ENCODE measurements at regions not wholly inside any gene's neighbourhood (a gene's known extent, or its start where the extent isn't known, plus 50 kb on each side); places are given as distances from the start of the nearest gene placed in this dataset.

DNA sequence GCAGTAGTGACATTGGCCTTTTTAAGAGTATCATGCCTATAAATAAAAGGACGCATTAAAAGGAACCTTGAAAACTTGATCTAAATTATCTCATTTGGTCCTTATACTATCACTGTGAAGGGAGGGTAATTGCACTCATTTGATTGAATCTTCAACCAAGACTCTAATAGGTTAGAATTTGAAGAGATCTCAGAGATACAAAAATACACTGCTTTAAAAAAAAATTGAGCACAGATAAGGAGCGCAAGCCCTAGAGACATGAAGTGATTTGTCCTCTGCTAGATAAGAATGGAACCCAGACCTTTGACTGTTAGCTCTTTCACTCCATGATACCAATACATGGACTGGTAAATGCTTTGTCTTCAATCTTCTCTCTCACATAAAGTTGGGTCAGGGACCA, 58.2 kb upstream of the RXFP2 start:
- DNase-seq (ENCODE audit: low spot score in 2 of 2) (no peak), ATAC-seq (ENCODE audit: low read depth) (no peak)
- Mint-ChIP-seq H3K4me3 (no peak overlapping the region), H3K36me3 (no peaks in the 10 kb centered on the region), H3K4me1 (no peaks in the 10 kb centered on the region), H3K27me3 (no peaks in the 10 kb centered on the region), H3K9me3 (peaks cover 2% of the 10 kb centered on the region), H3K27ac (no peak overlapping the region)

DNA sequence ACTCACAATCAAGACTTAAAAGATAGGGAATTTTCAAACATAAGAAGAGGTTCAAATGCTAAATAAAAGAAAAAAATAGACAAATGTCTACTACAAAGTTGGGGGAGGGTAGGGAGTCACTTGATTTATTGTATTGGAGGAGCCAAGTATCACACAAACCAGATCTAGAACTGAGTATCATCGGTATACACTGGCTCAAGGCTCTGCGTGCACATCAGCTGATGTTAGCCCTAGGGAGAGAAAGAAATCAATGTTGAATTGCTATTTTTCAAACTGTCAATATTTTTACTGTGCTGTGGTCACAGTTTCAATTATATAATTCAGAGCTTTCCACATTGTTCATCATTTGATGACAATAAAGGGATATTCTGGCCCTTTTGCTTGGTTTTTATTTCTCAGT, 54.9 kb upstream of the RXFP2 start:
- ATAC-seq (ENCODE audit: low read depth), result no peak
- Mint-ChIP-seq H3K4me3 (no peak overlapping the region), H3K9me3 (peaks cover 2% of the 10 kb centered on the region), H3K27me3 (peaks cover under 1% of the 10 kb centered on the region), H3K36me3 (no peaks in the 10 kb centered on the region), H3K4me1 (no peaks in the 10 kb centered on the region), H3K27ac (no peak overlapping the region)
- no peak for DNase-seq (ENCODE audit: low spot score in 2 of 2)

DNA sequence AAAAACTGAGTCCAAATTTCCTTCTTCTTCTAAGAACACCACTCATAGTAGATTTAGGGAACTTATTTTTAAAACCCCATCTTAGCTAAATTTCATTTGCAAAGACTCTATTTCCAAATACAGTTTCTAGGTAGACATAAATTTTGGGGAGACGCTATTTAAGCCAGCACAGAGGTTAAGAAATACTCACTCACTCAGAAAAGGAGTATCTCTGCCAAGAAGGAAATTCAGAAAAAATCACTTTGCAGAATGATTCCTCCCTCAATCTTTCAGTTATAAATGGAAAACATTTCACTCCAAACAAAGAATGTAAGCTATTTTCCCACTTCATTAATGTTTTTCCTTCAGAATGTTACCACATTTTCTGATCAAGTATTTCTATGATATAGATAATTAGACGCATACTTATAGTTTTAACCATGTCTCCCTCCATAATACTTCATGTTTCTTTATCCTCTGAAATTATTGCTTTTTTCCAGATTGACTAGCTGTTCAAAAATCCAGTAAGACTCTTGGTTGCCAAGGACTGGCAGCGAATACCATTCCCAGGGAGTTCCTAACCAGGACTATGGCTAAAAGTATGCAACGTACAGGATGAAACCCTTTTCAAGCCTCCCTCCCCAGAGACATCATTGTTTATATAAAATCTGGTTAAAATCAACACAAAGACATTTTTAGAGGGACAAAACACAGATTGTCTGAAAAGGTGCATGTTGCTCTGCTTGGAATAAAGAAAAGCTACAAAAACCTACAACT, 52.5 kb upstream of the RXFP2 start:
- Mint-ChIP-seq H3K4me1 (no peaks in the 10 kb centered on the region), H3K9me3 (peaks cover 7% of the 10 kb centered on the region), H3K27me3 (peaks cover 3% of the 10 kb centered on the region), H3K36me3 (no peaks in the 10 kb centered on the region), H3K4me3 (no peak overlapping the region), H3K27ac (no peak overlapping the region)
- no peak for ATAC-seq (ENCODE audit: low read depth)
- DNase-seq (ENCODE audit: low spot score in 2 of 2), result no peak
